Common myeloid progenitor, CD34-positive (primary cell): ENCODE measurements at regions not wholly inside any gene's neighbourhood (a gene's known extent, or its start where the extent isn't known, plus 50 kb on each side); places are given as distances from the start of the nearest gene placed in this dataset.

Source experiments
- CTCF ChIA-PET: fragments of 350-600 bp; sonication (Branson Sonifier 250); formaldehyde crosslinking; loops from one replicate; lab custom pipeline; 2021; ENCODE audit warnings: antibody characterized with exemption; lab: Charles Lee
- POLR2A ChIA-PET: fragments of 350-600 bp; sonication (Branson Sonifier 250); formaldehyde crosslinking; loops from one replicate; lab custom pipeline; 2021; ENCODE audit warnings: antibody characterized with exemption; lab: Charles Lee
- DNase-seq, 3 donors: peaks; one replicate each; pipeline versions ENCODE4 v3.0.0 to v3.0.0-alpha.2; 2013
- H3K27ac ChIP-seq, 2 experiments: 1 replicate in 1 of 2; 2 replicates in 1 of 2; pipeline ENCODE4 v1.7.0; 2013; ENCODE audit warnings: inconsistent platforms in 2 of 2, low read length in 2 of 2, mild to moderate bottlenecking in 2 of 2, low read depth in 1 of 2, moderate library complexity in 1 of 2; ENCODE audit not compliant: severe bottlenecking in 2 of 2, insufficient read depth in 1 of 2, poor library complexity in 1 of 2
- H3K27me3 ChIP-seq, 5 experiments: replicated peaks in 2 of 5; 1 replicate in 3 of 5; 2 replicates in 2 of 5; pipeline versions ENCODE4 v1.6.1 to v1.7.0; 2013; ENCODE audit warnings: low read length in 4 of 5, mild to moderate bottlenecking in 2 of 5, moderate library complexity in 2 of 5, inconsistent platforms in 1 of 5; ENCODE audit not compliant: insufficient read depth in 5 of 5, control insufficient read depth in 4 of 5
- H3K36me3 ChIP-seq, 4 experiments: 1 replicate in 2 of 4; 2 replicates in 2 of 4; pipeline versions ENCODE4 v1.6.1 to v1.7.0; 2013; ENCODE audit warnings: low read length in 3 of 4, control low read depth in 1 of 4, mild to moderate bottlenecking in 1 of 4; ENCODE audit not compliant: control insufficient read depth in 4 of 4, insufficient read depth in 4 of 4
- H3K4me1 ChIP-seq, 4 experiments: 1 replicate in 3 of 4; 2 replicates in 1 of 4; pipeline versions ENCODE4 v1.6.1 to v1.7.1; 2013; ENCODE audit warnings: low read length in 3 of 4, mild to moderate bottlenecking in 3 of 4, control low read depth in 1 of 4, inconsistent platforms in 1 of 4, moderate library complexity in 1 of 4; ENCODE audit not compliant: control insufficient read depth in 4 of 4, insufficient read depth in 4 of 4; ENCODE audit errors: control extremely low read depth in 1 of 4
- H3K4me3 ChIP-seq, 7 experiments: 1 replicate in 4 of 7; 2 replicates in 3 of 7; pipeline versions ENCODE4 v1.5.1 to v1.7.0; 2013; ENCODE audit warnings: mild to moderate bottlenecking in 7 of 7, low read length in 6 of 7, moderate library complexity in 6 of 7, inconsistent platforms in 2 of 7, low read depth in 2 of 7, control low read depth in 1 of 7; ENCODE audit not compliant: insufficient read depth in 4 of 7, control insufficient read depth in 1 of 7; ENCODE audit errors: extremely low read depth in 1 of 7
- H3K9me3 ChIP-seq, 5 experiments: 1 replicate in 4 of 5; 2 replicates in 1 of 5; pipeline versions ENCODE4 v1.6.1 to v1.7.1; 2013; ENCODE audit warnings: low read length in 4 of 5, mild to moderate bottlenecking in 2 of 5, inconsistent platforms in 1 of 5, low read depth in 1 of 5, moderate library complexity in 1 of 5; ENCODE audit not compliant: control insufficient read depth in 4 of 5, insufficient read depth in 2 of 5; ENCODE audit errors: control extremely low read depth in 1 of 5
- WGBS: methylation state at CpG from one replicate; pipeline ENCODE4 v1.1.5; 2013; ENCODE audit not compliant: insufficient coverage; 5-methylcytosine and 5-hydroxymethylcytosine counted together

DNA sequence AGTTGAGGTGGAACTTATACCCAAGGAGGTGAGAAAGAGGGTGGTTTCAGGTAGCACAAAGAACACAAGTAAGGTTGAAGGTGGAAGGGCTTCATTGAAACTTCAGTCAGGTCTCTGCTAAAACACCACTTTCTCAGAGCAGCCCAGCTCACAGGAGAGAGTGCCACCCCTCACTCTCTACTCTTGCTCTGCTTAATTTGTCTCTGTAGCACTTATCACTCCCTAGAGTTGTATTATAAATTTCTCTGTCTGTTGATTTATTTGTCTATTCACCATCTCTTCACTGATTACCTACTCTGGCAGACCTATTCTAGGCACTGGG, 353.8 kb upstream of the CNR1 start:
- POLR2A ChIA-PET, result no interaction called here
- H3K4me3 ChIP-seq, result no peak overlapping the region
- CTCF ChIA-PET, result no interaction called here
- no peaks in the 10 kb centered on the region for H3K36me3 ChIP-seq
- no peak overlapping the region for H3K27ac ChIP-seq
- DNase-seq, result no peak
- H3K27me3 ChIP-seq, result no peaks in the 10 kb centered on the region
- no peaks in the 10 kb centered on the region for H3K4me1 ChIP-seq
- H3K9me3 ChIP-seq, result no peaks in the 10 kb centered on the region

DNA sequence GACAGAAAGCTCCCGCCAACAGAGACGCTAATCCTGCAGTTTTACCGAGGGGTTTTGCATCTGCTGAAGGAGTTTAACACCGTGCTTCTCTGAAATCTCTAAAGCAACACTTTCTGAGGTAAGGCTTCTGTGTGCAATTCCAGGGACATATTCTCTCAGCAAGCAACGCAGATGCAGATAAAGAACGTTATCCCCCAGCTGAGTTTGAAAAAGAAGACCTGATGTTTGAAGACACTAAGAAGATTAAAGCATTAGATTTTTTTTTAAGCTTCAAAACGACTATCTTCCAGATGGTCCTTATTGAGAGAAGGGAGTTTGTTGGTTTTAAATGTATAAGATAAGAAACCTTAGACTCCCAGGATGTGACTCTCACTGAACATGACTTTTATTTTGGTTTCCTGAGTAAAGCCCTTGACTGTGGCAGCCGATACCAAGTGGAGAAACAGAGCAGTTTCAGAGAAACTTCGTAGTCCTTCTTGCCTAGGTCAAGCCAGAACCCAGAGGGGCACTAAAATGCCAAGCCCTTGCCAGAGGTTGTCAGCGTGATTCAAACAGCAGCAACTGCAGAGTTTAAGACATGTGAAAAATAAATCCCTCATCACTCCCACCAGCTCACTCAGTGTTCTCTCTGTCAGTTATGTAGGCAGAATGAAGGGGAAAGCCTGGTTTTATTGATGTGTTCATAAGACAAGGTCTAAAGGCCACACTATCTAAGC, 353.3 kb upstream of the CNR1 start:
- Histone ChIP-seq H3K27ac (no peak overlapping the region), H3K4me1 (no peaks in the 10 kb centered on the region), H3K27me3 (no peaks in the 10 kb centered on the region), H3K9me3 (no peaks in the 10 kb centered on the region), H3K36me3 (no peaks in the 10 kb centered on the region), H3K4me3 (no peak overlapping the region)
- ChIA-PET CTCF (no interaction called here), POLR2A (no interaction called here)
- no peak for DNase-seq
- WGBS, result 71% methylated on average over 8 of the region's 10 CpGs

DNA sequence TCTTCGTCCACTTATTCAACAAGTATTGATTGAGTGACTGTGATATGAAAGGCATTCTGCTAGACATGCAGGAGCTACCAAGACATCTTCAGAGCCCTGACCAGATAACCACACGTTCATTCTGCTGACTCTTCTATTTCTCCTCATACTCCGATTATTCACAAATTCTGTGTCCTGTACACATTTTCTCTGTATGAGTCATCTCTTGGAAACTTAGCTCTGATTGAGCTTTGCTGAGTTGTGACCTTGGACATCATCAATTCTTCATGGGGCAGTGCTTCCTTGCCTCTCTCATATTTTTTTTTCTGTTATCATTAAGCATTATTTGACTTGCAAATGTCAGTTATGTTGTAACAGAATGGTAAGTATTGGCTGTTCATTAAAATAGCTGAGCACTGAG, 351.6 kb upstream of the CNR1 start:
- CTCF ChIA-PET, result no interaction called here
- no peaks in the 10 kb centered on the region for H3K36me3 ChIP-seq
- H3K27ac ChIP-seq, result no peak overlapping the region
- no peak for DNase-seq
- peaks cover 0 to 2% (median 0%) of the 10 kb centered on the region in 5 experiments for H3K27me3 ChIP-seq
- POLR2A ChIA-PET, result no interaction called here
- H3K4me3 ChIP-seq, result no peak overlapping the region
- WGBS, result 94% methylated on average over 3 of the region's 3 CpGs
- H3K9me3 ChIP-seq, result no peaks in the 10 kb centered on the region
- H3K4me1 ChIP-seq, result no peaks in the 10 kb centered on the region

DNA sequence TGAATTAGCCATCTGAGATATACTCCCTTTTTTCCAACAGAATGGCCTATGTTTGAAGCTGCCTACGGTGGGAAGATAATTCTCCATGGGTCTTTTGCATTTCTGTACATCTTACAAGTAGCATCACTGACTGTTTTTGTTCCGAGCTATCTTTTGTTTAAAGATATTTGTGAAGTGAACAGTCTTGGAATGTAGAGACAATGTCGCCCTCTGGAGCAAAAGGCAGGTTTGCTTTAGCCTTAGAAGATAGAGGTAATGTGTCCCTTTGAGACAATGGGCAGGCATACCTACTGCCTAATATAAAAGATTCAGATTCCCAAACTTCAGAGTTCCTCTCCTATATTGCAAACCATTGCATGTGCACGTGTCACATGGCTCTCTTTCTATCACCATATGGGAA, 347.8 kb upstream of the CNR1 start:
- Histone ChIP-seq H3K27me3 (peaks cover 0 to 2% (median 0%) of the 10 kb centered on the region in 5 experiments), H3K36me3 (no peaks in the 10 kb centered on the region), H3K4me1 (no peaks in the 10 kb centered on the region), H3K9me3 (peaks cover 0 to 1% (median 0%) of the 10 kb centered on the region in 5 experiments), H3K27ac (no peak overlapping the region), H3K4me3 (no peak overlapping the region)
- WGBS, result 97% methylated on average over 3 of the region's 4 CpGs
- DNase-seq, result no peak
- ChIA-PET POLR2A (no interaction called here), CTCF (no interaction called here)

DNA sequence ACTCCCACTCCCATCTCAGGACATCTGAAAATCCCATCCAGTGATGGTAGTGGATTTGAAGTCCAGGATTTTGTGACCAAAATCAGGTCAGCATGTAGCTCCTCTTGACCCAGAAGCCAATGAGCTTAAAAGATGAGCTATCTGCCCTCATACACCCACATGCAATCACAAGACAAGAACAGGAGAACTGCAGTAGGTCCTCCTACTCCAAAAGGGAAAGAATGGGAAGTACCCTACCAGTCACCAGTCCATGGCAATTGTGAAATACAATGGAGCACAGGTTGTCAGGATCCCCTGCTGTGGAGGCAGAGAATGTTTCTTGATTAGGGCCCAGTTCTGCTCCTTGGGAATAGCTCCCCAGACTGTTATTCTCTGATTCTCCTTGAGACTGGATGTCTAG, 347.3 kb upstream of the CNR1 start:
- H3K4me3 ChIP-seq, result no peak overlapping the region
- peaks cover 0 to 1% (median 0%) of the 10 kb centered on the region in 5 experiments for H3K9me3 ChIP-seq
- POLR2A ChIA-PET, result no interaction called here
- H3K27me3 ChIP-seq, result peaks cover 0 to 2% (median 0%) of the 10 kb centered on the region in 5 experiments
- H3K4me1 ChIP-seq, result no peaks in the 10 kb centered on the region
- no peak overlapping the region for H3K27ac ChIP-seq
- CTCF ChIA-PET, result no interaction called here
- no peak for DNase-seq
- H3K36me3 ChIP-seq, result no peaks in the 10 kb centered on the region

DNA sequence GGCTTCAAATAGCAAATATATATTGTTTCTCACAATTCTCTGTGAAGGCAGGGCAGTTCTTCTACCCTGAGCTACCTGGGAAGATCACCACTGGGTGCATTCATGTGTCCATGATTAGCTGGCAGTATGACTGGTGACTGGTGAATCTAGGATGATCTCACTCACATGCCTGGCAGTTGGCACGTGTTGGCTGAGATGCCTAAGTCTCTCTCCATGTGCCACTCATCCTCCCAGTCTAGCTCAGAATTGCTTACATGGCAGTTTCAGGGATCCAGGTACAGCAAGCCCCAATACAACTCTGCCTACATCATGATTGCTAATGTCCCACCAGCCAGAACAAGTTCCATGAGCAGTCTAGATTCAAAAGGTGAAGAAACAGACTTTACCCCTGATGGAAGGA, 346.8 kb upstream of the CNR1 start:
- no peaks in the 10 kb centered on the region for H3K4me1 ChIP-seq
- 91% methylated on average over 1 of the region's 1 CpG for WGBS
- peaks cover 0 to 2% (median 0%) of the 10 kb centered on the region in 5 experiments for H3K27me3 ChIP-seq
- H3K36me3 ChIP-seq, result no peaks in the 10 kb centered on the region
- DNase-seq, result no peak
- ChIA-PET POLR2A (no interaction called here), CTCF (no interaction called here)
- no peak overlapping the region for H3K27ac ChIP-seq
- no peak overlapping the region for H3K4me3 ChIP-seq
- H3K9me3 ChIP-seq, result peaks cover 0 to 1% (median 0%) of the 10 kb centered on the region in 5 experiments

DNA sequence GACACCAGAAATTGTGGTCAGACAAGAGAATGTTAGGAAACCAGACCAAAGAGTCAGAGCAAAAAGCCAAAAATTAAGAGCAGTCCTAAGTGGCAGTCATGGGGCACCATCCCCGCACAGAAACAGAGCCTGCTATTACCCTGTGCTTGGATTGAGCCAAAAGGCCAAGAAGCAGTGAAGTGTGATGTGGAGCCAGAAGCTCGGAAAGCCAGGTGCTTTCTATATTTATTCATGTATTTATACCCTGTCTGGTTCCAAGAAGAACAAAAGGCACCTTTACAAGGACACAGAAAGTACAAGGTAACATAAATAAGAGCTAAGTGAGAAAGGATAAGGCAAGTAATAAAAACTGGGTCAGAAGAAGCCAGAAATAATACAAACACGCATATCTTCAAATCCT, 336.2 kb upstream of the CNR1 start:
- no peak for DNase-seq
- H3K4me3 ChIP-seq, result no peak overlapping the region
- H3K4me1 ChIP-seq, result no peaks in the 10 kb centered on the region
- WGBS, result 100% methylated on average over 1 of the region's 3 CpGs
- peaks cover 0 to 16% (median 6%) of the 10 kb centered on the region in 5 experiments for H3K9me3 ChIP-seq
- H3K27ac ChIP-seq, result no peak overlapping the region
- CTCF ChIA-PET, result no interaction called here
- no peaks in the 10 kb centered on the region for H3K27me3 ChIP-seq
- H3K36me3 ChIP-seq, result no peaks in the 10 kb centered on the region
- POLR2A ChIA-PET, result no interaction called here
